BLaER1 treated with 17β-estradiol and CSF1 and Interleukin-3, amounts not matched to agents 10 nM and 100 nM (cell line): ENCODE measurements at regions not wholly inside any gene's neighbourhood (a gene's known extent, or its start where the extent isn't known, plus 50 kb on each side); places are given as distances from the start of the nearest gene placed in this dataset.
A peak's percentile ranks its signal among the peaks of the same experiment; 100 is the strongest.

Experiments used
- H3K27ac ChIP-seq, 11 experiments: shearing (Covaris generic); formaldehyde crosslinking; 2 replicates each; pipeline ENCODE4 v1.8.1; 2022
- H3K27me3 ChIP-seq, 11 experiments: shearing (Covaris generic); formaldehyde crosslinking; 2 replicates each; pipeline ENCODE4 v1.8.1; 2022
- H3K36me3 ChIP-seq, 11 experiments: shearing (Covaris generic); formaldehyde crosslinking; 2 replicates each; pipeline ENCODE4 v1.8.1; 2022
- H3K4me1 ChIP-seq, 10 experiments: shearing (Covaris generic); formaldehyde crosslinking; 2 replicates each; pipeline ENCODE4 v1.8.1; 2022
- H3K4me2 ChIP-seq, 11 experiments: shearing (Covaris generic); formaldehyde crosslinking; 2 replicates each; pipeline ENCODE4 v1.8.1; 2022
- H3K4me3 ChIP-seq, 10 experiments: shearing (Covaris generic); formaldehyde crosslinking; 2 replicates each; pipeline ENCODE4 v1.8.1; 2022
- H3K9ac ChIP-seq, 11 experiments: shearing (Covaris generic); formaldehyde crosslinking; 2 replicates each; pipeline ENCODE4 v1.8.1; 2022
- H3K9me3 ChIP-seq, 11 experiments: shearing (Covaris generic); formaldehyde crosslinking; replicated peaks in 1 of 11; 2 replicates each; pipeline ENCODE4 v1.8.1; 2022
- H4K20me1 ChIP-seq, 11 experiments: shearing (Covaris generic); formaldehyde crosslinking; 2 replicates each; pipeline ENCODE4 v1.8.1; 2022
- Cebpa-rat ChIP-seq, 11 experiments: shearing (Covaris generic); IDR thresholded peaks; 2 replicates each; pipeline ENCODE4 v1.8.1; 2022

DNA sequence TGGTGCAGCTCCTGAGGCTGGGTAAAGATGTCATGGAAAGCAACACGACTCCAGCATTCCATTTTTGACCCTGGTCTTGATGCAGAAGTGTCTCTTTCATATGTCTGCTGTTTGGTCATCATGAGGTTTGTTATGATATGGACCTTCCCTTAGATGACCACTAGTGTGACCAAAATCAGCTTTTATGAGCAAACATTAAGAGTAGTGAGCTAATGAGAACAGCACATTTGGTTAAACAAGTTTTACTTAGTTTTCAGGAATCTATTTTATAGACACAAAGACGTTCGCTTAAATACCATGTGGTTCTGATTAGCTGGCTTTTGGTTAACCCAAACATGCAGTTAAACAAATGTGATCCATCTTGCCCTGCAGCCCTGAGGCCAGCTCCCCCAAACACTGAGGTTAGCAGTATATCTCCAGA is 56.7 kb upstream of the ACTBL2 start:
- H3K4me1 ChIP-seq, result 0 out of 20 replicates have a peak, but pooled peaks cover 0 to 5% (median 0%) of the 10 kb centered on the region in 10 experiments
- H3K9ac ChIP-seq, result no peak overlapping the region
- no peak overlapping the region for H3K27ac ChIP-seq
- no peaks in the 10 kb centered on the region for H3K36me3 ChIP-seq
- no peaks in the 10 kb centered on the region for H4K20me1 ChIP-seq
- H3K4me3 ChIP-seq, result no peak overlapping the region
- no peak overlapping the region for H3K4me2 ChIP-seq
- no peaks in the 10 kb centered on the region for H3K9me3 ChIP-seq
- no peak for TF ChIP-seq Cebpa-rat (IDR thresholded peaks at IDR 0.05)
- H3K27me3 ChIP-seq, result no peaks in the 10 kb centered on the region

DNA sequence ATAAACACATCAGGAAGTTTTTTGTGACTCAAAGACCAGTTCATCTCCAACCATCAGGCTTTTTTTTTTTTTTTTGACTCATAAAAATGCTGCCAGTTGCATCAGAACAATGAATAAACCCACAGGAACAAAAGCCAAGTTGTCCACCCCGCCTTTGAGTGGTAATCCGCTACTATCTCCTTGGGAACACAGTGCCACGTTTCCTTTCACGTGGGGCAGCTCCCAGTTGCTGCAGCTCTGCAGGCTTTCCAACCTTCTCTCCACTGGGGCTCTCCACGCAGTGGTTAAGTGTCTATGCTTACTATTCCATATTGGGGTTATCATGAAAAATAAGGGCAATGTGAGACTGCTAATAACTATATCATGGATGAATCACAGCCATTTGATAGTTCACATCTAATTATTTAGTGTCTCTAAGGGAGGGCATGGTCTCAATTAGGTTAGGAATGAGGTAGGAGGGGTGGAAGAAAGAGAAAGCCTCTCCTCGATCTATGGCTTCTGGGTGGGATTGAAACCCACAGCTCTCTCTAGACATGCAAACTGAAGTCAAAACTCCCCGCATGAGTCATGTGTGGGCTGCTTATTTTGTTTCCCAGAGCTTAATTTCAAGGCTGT is 55.8 kb upstream of the ACTBL2 start:
- Histone ChIP-seq H3K4me1 (0 out of 20 replicates have a peak, but pooled peaks cover 0 to 5% (median 0%) of the 10 kb centered on the region in 10 experiments), H4K20me1 (no peaks in the 10 kb centered on the region), H3K36me3 (no peaks in the 10 kb centered on the region), H3K4me2 (no peak overlapping the region), H3K27me3 (no peaks in the 10 kb centered on the region), H3K27ac (no peak overlapping the region), H3K4me3 (no peak overlapping the region), H3K9me3 (no peaks in the 10 kb centered on the region), H3K9ac (no peak overlapping the region)
- TF ChIP-seq Cebpa-rat (IDR thresholded peaks at IDR 0.05), result no peak

DNA sequence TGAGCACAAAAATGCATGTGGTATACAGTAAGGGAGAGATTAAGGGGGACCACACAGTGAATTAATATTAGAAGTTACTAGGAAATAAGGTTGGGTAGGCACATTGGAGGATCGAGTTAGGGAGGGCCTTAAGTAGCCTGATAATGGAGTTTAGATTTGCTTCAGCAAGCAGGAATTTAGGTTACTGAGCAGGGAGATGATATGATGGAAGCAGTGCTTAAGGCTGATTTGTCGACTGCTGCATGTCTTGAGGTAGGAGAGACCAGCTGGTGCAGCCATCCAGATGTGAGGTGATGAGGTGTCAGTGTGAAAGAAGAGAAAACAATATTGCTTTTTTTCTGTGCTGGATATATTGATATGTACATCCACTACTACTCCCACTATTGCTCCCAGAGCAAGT is 55.2 kb upstream of the ACTBL2 start:
- H3K9me3 ChIP-seq, result no peaks in the 10 kb centered on the region
- H3K4me3 ChIP-seq, result no peak overlapping the region
- no peak overlapping the region for H3K9ac ChIP-seq
- no peaks in the 10 kb centered on the region for H4K20me1 ChIP-seq
- peak overlapping the region in 1 of 11 experiments; percentile 9; a peak in 1 of 22 replicates for H3K4me2 ChIP-seq
- H3K27ac ChIP-seq, result no peak overlapping the region
- no peaks in the 10 kb centered on the region for H3K36me3 ChIP-seq
- H3K27me3 ChIP-seq, result no peaks in the 10 kb centered on the region
- TF ChIP-seq Cebpa-rat (IDR thresholded peaks at IDR 0.05), result no peak
- H3K4me1 ChIP-seq, result 0 out of 20 replicates have a peak, but pooled peaks cover 0 to 5% (median 0%) of the 10 kb centered on the region in 10 experiments

DNA sequence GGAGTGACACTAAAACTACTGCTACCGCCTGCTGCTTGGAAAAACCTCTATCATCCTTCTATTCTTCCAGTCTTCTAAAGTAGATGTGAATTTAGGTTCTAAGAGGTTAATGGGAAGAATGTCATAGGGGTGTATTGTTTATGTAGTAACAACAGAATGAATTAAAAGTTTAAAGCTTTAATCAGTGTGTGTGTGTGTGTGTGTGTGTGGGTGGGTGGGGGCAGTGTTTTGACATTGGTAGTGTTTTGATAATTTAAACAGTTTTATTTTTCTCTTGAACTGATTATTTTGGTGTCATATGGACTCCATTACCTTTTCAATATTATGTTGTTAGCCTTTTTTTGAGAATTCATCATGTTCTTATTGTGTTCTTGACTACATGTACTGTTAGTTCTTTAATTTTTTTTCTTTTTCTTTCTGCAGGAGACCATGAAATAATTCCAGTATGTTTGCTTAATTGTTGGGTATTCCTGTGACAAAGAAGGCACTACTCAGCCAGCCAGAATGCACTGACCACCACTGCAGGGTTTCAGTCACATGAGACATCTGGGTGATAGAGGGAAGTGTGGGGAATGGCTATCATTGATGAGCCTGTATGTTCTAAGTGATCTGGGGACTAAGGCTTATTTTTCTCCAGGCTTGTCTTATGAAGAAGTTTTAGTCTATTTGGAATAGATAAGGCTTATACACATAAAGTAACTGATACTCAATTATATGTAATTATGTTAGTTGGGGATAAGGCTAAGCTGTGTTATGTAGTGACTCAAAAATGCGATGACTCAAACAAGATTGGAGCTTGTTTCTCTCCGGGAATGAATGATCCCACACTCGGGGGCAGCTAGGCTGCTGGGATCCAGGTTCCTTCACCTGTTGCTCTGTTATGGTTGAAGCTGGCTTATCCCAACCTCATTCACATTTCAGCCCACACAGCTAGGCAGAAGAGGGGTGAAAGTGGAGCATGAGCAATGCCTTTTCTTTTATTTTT is 50.2 kb upstream of the ACTBL2 start:
- no peak for TF ChIP-seq Cebpa-rat (IDR thresholded peaks at IDR 0.05)
- H3K9ac ChIP-seq, result no peak overlapping the region
- H3K27ac ChIP-seq, result no peak overlapping the region
- H3K4me3 ChIP-seq, result no peak overlapping the region
- 0 out of 20 replicates have a peak, but pooled peaks cover 0 to 3% (median 0%) of the 10 kb centered on the region in 10 experiments for H3K4me1 ChIP-seq
- no peaks in the 10 kb centered on the region for H3K27me3 ChIP-seq
- H3K4me2 ChIP-seq, result no peak overlapping the region
- H3K9me3 ChIP-seq, result no peaks in the 10 kb centered on the region
- no peaks in the 10 kb centered on the region for H3K36me3 ChIP-seq
- no peaks in the 10 kb centered on the region for H4K20me1 ChIP-seq
